ENCODE measurements at regions not wholly inside any gene's neighbourhood (a gene's known extent, or its start where the extent isn't known, plus 50 kb on each side); places are given as distances from the start of the nearest gene placed in this dataset.

GRCh38 chr20:11841972-11842461 lies 75.7 kb upstream of the BTBD3 start:
- no peak overlapping the region for H3K14ac ChIP-seq (replicated peaks; ENCODE audit: low read depth, low read length)
- H3K9ac ChIP-seq (ENCODE audit: low read depth, low read length) = no peak overlapping the region
- H3K9me3 ChIP-seq (ENCODE audit: control insufficient read depth, insufficient read depth, low read length) = no peaks in the 10 kb centered on the region
- WGBS, 2 experiments (ENCODE audit: extremely low coverage in 2 of 2, insufficient read length in 1 of 2) = no CpG with 5 or more reads among the region's 3 CpGs
- H4K5ac ChIP-seq (ENCODE audit: low read depth, low read length) = no peak overlapping the region
- no peak overlapping the region for H2BK5ac ChIP-seq (ENCODE audit: low read depth, low read length, poor library complexity, severe bottlenecking)
- H3K4me3 ChIP-seq (ENCODE audit: insufficient read depth, low read depth, low read length) = no peak overlapping the region
- H2BK120ac ChIP-seq (ENCODE audit: low read depth, low read length) = no peak overlapping the region
- no TSS peak for BruUV-seq (replicated peaks)
- ATAC-seq (ENCODE audit: low read depth) (no peak), DNase-seq (no peak)
- H3K36me3 ChIP-seq (ENCODE audit: control insufficient read depth, insufficient read depth, low read length) = no peaks in the 10 kb centered on the region
- in situ Hi-C loops (cut with MboI; ENCODE audit: low sequenced_read_pairs) (no loop called here), intact Hi-C loops (cut with micrococcal nuclease) (no loop called here), dilution Hi-C loops (cut with HindIII; ENCODE audit: low sequenced_read_pairs, unreplicated experiment) (no loop called here)
- no peak overlapping the region for H3K27ac ChIP-seq (ENCODE audit: insufficient read depth, low read length)
- H2BK15ac ChIP-seq (ENCODE audit: low read depth, low read length) = no peak overlapping the region
- no peak overlapping the region for H3K4ac ChIP-seq (ENCODE audit: low read depth, low read length)
- no peak overlapping the region for H3K56ac ChIP-seq (ENCODE audit: extremely low read depth, insufficient read depth, low read length)
- ChIA-PET POLR2A (ENCODE audit: unreplicated experiment) (no interaction called here), CTCF (no interaction called here)
- H4K20me1 ChIP-seq (ENCODE audit: insufficient read depth, low read length) = no peaks in the 10 kb centered on the region
- TF ChIP-seq CEBPB (IDR thresholded peaks at IDR 0.05; ENCODE audit: low read depth, low read length) (no peak), RFX5 (IDR thresholded peaks at IDR 0.05; ENCODE audit: low read depth, low read length) (no peak), FOS (IDR thresholded peaks at IDR 0.05; ENCODE audit: low read depth, low read length) (no peak), MAFK (IDR thresholded peaks at IDR 0.05; ENCODE audit: low read depth, low read length) (no peak), RAD21 (IDR thresholded peaks at IDR 0.05; ENCODE audit: low read length) (no peak), BHLHE40 (IDR thresholded peaks at IDR 0.05; ENCODE audit: low read depth, low read length) (no peak), MAZ (IDR thresholded peaks at IDR 0.05; ENCODE audit: borderline replicate concordance, low read depth, low read length) (no peak), CTCF (conservative IDR thresholded peaks at IDR 0.05; ENCODE audit: low read depth, low read length) (no peak), SMC3 (IDR thresholded peaks at IDR 0.05; ENCODE audit: low read depth, low read length) (no peak), ELK1 (IDR thresholded peaks at IDR 0.05; ENCODE audit: borderline replicate concordance, low read depth, low read length) (no peak)
- no peak overlapping the region for H4K8ac ChIP-seq (ENCODE audit: low read depth in 2 of 2, low read length in 2 of 2)
- H3K23ac ChIP-seq (ENCODE audit: low read depth, low read length) = no peak overlapping the region
- H3K9me1 ChIP-seq (ENCODE audit: insufficient read depth, low read length) = 0 out of 2 replicates have a peak, but pooled peaks cover 3% of the 10 kb centered on the region
- H2AK9ac ChIP-seq (replicated peaks; ENCODE audit: low read depth, low read length, poor library complexity) = no peak overlapping the region
- H3K18ac ChIP-seq (ENCODE audit: low read depth, low read length) = no peak overlapping the region
- H2AK5ac ChIP-seq (ENCODE audit: low read depth, low read length) = no peak overlapping the region
- no peak overlapping the region for H2BK20ac ChIP-seq (ENCODE audit: low read depth, low read length)
- H3K27me3 ChIP-seq (ENCODE audit: control insufficient read depth, insufficient read depth, low read length) = no peaks in the 10 kb centered on the region
- H3K79me1 ChIP-seq (ENCODE audit: low read depth in 1 of 2, low read length in 2 of 2) = no peaks in the 10 kb centered on the region
- peaks cover 6% of the 10 kb centered on the region; the same call in 1 of the 2 replicates for H3K4me1 ChIP-seq (ENCODE audit: control insufficient read depth, insufficient read depth, low read length)
- H4K91ac ChIP-seq (ENCODE audit: insufficient read depth, low read depth, low read length) = no peak overlapping the region
- H2AFZ ChIP-seq (replicated peaks; ENCODE audit: low read length, poor library complexity) = no peak overlapping the region
- no peak overlapping the region for H3K4me2 ChIP-seq (ENCODE audit: low read depth, low read length)
